CD4-positive, alpha-beta T cell treated with Interleukin-6 for 4 hours (primary cell): ENCODE measurements at regions not wholly inside any gene's neighbourhood (a gene's known extent, or its start where the extent isn't known, plus 50 kb on each side); places are given as distances from the start of the nearest gene placed in this dataset.

Experiments used
- DNase-seq: peaks from one replicate; pipeline ENCODE4 v3.0.0-alpha.2; 2020; ENCODE audit warnings: mixed read lengths

- DNase-seq: no peak
Observed at GRCh38 chr2:234304950-234305349, 191.9 kb downstream of the ARL4C start.

DNA sequence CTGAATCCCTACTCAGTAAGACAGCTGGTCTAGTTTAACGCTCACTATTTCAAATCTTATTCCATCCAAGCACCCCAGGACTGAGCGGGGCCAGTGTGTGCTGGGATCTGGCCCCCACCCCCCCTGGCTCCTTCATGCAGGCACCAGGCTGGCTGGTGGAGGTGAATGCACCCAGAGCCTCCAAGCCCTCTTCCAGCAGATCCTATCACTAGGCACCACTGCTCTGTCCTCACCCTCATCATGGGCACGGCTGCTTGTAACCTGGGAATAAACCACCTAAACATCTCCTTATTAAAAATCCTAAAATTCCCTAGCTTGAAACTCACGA is 194.3 kb downstream of the ARL4C start:
- no peak for DNase-seq

- DNase-seq: peak; percentile 43
Observed at GRCh38 chr2:234300932-234301823, 195.7 kb downstream of the ARL4C start.

- DNase-seq: peak; percentile 44
Observed at GRCh38 chr2:234300391-234300925, 196.4 kb downstream of the ARL4C start.

DNA sequence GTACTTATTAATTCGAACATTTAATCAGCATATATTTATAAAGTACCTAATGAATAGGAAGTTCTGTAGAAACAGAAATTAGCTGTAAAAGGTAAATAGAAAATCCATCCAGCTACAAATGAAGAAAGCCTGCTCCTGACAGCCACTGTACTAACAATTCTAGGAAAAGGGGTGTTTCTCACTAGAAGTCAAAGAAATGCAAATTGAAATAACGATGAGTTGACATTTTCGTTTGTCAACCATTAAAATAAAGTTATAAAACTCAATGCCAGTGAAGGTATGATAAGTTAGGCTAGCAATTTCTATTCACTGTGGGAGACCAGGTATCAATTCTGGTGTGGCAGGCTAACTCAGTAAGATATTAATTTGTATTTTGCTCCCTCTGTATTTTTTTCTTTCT is 198.0 kb downstream of the ARL4C start:
- DNase-seq: no peak

DNA sequence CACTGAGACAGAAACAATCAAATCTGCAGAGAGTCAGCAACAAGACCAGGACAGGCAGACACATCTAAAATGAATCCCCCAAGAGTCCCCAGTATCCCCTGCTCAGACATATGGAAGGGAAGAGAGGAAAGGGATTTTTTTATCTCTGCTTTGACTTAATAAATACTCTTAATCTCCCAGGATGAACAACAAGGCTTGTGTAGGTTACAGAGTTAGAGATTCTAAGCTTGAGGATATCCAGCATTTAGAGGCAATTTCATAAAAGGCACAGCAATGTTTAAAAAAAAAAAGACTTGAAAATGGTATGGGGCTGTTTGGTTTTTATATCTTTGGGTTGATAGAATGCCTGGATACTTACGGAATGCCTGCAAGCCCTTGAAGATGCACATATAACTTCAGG is 199.9 kb downstream of the ARL4C start:
- no peak for DNase-seq

- no peak for DNase-seq
Observed at GRCh38 chr2:234293973-234294372, 202.9 kb downstream of the ARL4C start.

DNA sequence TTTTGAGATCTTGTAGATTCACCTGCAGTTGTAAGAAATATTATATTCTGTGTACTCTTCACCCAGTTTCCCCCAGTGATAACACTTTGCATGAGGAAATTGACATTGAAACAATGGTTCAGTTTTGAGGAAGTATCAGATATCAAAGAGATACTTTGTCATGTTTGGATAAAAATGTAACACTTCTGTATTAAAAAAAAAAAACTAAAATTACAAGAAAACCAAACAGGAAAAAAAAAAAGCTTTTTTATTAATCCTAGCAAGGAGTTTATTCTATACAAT is 204.0 kb downstream of the ARL4C start:
- no peak for DNase-seq

- DNase-seq: peak; percentile 75
Observed at GRCh38 chr2:234292205-234292961, 204.5 kb downstream of the ARL4C start.

DNA sequence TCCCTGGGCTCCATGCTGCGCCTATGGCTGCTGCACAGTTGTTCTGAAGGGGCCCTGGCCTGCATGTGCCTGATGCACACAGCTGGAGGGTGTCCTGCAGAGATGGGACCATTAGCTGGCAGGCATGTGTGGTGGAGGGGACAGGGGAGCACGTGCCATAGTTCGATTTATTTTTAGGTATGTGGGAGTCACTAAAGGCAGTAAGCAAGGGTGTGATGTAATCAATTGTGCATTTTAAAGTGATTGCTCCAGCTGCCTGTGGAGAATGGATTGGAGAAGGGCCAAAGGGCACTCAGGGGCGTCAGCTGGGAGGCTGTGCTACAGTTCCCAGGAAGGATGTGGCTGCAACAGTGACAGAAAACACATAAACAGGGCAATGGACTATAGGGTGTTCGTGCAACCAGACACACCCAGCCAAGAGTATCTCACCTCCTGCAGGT is 205.1 kb downstream of the ARL4C start:
- peak; percentile 58 for DNase-seq

GRCh38 chr2:234290671-234291070 is 206.2 kb downstream of the ARL4C start:
- peak; percentile 88 for DNase-seq

DNA sequence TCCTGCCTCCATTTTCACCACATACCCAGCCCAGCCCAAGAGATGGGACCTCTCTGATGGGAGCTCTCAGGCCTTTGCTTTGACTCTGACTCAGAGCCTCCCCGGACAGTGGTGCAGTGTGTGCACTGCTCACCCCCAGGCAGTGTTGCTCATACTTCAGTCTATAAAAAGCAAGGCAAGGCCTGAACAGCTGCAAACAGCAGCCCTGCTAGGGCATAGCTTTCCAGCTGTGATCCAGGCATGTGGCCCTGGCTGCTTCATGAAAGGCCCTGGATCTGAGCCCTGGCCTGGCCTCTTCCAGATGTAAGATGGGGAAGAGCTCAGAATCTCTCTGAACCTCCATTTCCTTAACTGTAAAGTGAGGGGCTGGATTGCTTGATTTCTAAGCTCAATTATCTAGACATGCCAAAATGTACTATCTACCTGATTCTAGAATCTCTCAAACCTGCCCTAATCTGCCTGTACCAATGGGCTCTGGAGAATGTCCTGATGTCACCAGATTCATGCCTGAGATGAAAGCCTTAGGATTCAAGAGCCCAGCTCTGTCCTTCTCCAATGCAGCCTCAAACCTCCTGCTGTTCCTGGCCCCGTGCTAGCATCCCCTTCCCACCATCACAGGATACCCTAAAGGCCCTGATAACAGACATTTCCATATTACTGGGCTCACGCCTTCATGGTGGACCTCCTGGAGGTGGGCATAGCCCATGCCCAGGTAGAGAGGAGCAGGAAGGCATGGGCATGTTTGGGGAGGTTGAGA is 206.9 kb downstream of the ARL4C start:
- DNase-seq: peak; percentile 68

DNA sequence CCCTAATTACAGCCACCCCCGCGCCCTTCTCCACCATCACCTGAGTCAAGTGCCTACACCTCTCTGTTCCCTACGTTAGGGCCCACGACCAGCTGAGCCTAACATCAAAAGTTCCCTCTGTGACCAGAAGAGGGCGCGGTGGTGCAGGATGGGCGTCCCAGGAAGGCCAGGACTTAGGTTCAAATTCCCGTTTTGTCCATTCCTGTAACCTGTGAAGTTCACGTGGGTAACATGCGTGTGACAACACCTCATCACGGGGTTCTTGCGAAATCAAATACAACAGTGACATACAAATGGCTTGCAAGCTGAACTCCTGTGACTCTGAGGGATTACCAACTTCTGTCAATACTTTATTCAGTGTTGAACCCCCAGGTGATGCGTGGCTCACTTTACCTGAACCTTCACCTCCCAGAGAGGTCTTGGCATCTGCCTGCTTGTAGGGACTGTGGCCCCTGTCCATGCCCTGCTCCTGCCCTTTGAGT is 207.9 kb downstream of the ARL4C start:
- DNase-seq: peak; percentile 82

- no peak for DNase-seq
Observed at GRCh38 chr2:234287650-234288049, 209.2 kb downstream of the ARL4C start.

GRCh38 chr2:234286956-234287355 is 209.9 kb downstream of the ARL4C start:
- DNase-seq: no peak

GRCh38 chr2:234286118-234286598 is 210.7 kb downstream of the ARL4C start:
- DNase-seq: no peak

GRCh38 chr2:234285541-234285940 is 211.3 kb downstream of the ARL4C start:
- DNase-seq: no peak

DNA sequence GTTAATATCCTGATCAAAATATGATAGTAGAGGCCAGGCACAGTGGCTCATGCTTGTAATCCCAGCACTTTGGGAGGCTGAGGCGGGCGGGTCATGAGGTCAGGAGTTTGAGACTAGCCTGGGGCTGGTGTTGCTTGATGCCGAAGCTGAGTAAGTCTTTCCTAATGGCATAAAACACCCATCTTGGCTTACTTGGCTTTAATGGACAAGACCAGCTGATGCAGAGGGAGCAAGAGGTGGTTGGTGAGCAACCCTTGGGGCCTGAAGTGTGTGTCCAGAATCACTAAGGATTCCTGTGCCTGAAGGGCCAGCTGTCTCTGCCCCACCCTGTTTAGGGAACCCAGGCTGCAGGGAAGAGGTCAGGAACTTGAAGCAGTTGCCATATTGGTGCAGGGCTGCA is 217.2 kb downstream of the ARL4C start:
- no peak for DNase-seq

DNA sequence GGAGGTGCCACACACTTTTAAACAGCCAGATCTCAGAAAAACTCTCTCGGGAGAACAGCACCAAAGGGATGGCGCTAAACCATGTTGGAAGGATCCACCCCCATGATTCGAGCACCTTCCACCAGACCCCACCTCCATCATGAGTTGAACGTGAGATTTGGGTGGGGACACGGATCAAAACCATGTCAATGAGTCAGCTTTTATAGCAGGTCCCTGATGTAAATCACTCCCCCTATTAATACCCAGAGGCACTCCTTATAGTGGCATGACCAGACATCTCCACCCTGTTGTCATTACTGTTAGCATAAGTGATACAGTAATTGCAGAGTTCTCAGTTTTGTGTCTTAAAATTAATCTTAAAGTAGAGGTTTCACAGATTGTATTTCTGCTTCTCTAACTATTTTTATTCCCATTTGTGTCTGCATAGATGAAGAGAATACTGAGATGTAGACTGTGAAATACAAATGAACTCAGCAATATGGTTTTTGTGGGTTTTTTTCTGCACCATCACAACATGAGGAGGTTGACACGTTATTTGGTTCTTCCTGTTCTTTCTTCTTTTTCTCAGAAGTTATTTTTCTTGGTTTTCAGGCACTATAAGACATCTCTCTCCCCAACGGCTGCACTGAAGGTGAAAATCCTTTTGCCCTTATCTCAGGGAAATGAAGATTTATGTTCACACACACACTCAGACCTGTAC is 218.2 kb downstream of the ARL4C start:
- DNase-seq: peak; percentile 43

GRCh38 chr2:234275515-234275914 is 221.4 kb downstream of the ARL4C start:
- no peak for DNase-seq

- peak; percentile 36 for DNase-seq
Observed at GRCh38 chr2:234273887-234274584, 222.8 kb downstream of the ARL4C start.
